ENCODE measurements at regions not wholly inside any gene's neighbourhood (a gene's known extent, or its start where the extent isn't known, plus 50 kb on each side); places are given as distances from the start of the nearest gene placed in this dataset.

DNA sequence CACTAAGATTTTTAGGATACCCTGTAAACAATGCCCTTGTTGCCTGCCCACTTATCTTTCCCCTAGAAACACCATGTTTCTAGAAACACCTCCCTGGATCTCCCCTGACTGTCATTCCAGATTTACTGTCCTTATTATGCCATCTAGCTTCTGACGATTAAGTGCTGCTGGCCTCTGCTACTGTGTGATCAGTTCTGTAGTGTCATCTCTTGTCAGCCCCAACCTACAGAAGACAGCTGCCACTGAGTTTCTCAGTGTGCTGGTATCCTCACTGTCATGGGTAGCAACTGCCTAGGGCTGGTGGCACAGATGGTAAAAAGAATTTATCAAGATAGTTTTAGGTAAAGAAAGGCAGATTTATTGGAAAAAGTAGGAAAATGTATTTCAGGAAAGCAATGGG lies 68.7 kb upstream of the WWC2 start:
- DNase-seq (ENCODE audit: low read depth): no peak
- no peak for TF ChIP-seq CTCF (IDR thresholded peaks at IDR 0.05; ENCODE audit: insufficient read depth, low read depth, low read length)
- Histone ChIP-seq H3K4me3 (ENCODE audit: low read depth, low read length) (no peak overlapping the region), H3K36me3 (ENCODE audit: control insufficient read depth, insufficient read depth, low read length) (no peaks in the 10 kb centered on the region), H3K27me3 (ENCODE audit: control insufficient read depth, insufficient read depth, low read length) (peaks cover 5% of the 10 kb centered on the region; the same call in 1 of the 2 replicates)
- CTCF ChIA-PET: interaction anchor here (0.6 to 0.8 kb wide), 2 partner anchors 17 to 280 kb away, joined by 3 read pairs; no protein-coding TSS in a partner anchor
- POLR2A ChIA-PET: no interaction called here

DNA sequence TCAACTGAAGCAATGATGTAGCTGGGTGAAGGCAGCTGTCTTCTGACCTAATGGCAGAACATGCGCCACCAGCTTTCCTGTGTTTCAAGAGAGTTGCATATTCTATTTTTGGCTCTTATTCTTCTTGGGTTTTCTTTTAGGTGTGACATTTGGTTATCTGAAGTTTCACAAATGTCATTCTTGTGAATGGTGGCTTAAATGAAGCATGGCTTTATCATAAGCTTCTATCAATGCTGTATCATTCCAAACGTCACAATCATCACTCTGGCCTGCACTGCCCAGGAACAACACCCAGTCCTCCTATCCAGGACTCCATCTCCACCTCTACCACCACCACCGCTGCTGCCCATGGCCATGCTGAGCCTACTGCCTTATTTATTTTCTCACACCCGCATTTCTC lies 69.7 kb upstream of the WWC2 start:
- Histone ChIP-seq H3K36me3 (ENCODE audit: control insufficient read depth, insufficient read depth, low read length) (no peaks in the 10 kb centered on the region), H3K4me3 (ENCODE audit: low read depth, low read length) (no peak overlapping the region), H3K27me3 (ENCODE audit: control insufficient read depth, insufficient read depth, low read length) (peaks cover 7% of the 10 kb centered on the region)
- TF ChIP-seq CTCF (IDR thresholded peaks at IDR 0.05; ENCODE audit: insufficient read depth, low read depth, low read length): no peak
- ChIA-PET CTCF (no interaction called here), POLR2A (no interaction called here)
- no peak for DNase-seq (ENCODE audit: low read depth)

DNA sequence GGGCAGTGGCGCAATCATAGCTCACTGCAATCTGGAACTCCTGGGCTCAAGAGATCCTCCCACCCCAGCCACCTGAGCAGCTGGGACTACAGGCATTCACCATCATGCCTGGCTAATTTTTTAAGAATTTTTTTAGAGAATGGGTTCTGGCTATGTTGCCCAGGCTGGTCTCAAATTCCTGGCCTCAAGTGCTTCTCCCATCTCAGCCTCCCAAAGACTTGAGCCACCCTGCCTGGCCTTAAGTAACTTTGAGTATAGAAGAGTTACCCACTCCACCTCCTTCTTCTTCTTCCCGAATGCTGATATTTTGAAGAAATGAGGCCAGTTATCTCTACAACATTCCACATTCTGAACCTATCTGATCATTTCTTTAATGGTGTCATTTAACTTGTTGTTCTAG lies 72.4 kb upstream of the WWC2 start:
- no peak for DNase-seq (ENCODE audit: low read depth)
- POLR2A ChIA-PET: no interaction called here
- H3K4me3 ChIP-seq (ENCODE audit: low read depth, low read length): no peak overlapping the region
- peaks cover 4% of the 10 kb centered on the region for H3K27me3 ChIP-seq (ENCODE audit: control insufficient read depth, insufficient read depth, low read length)
- H3K36me3 ChIP-seq (ENCODE audit: control insufficient read depth, insufficient read depth, low read length): no peaks in the 10 kb centered on the region
- TF ChIP-seq CTCF (IDR thresholded peaks at IDR 0.05; ENCODE audit: insufficient read depth, low read depth, low read length): no peak
- CTCF ChIA-PET: interaction anchor here (1.4 kb wide), 1 partner anchor 11 kb away, joined by 3 read pairs; no protein-coding TSS in a partner anchor

DNA sequence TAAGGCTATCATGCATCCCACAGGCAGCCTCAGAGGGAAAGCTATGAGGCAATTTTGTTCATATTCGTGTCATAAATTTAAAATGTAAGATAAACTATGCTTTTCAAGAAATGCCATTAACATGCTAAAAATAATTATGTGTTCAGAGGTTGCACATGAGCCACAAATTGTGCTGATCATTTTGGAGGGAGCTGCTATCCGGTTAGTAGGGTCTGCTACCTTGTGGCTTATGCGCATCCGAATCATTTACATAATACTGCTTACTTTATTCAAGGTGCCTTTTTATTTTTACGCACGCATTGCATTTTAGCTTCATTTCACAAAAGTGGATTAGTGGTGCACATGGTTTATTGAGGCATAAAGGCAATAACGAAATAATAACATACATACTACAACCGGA lies 76.4 kb upstream of the WWC2 start:
- H3K27me3 ChIP-seq (ENCODE audit: control insufficient read depth, insufficient read depth, low read length): peaks cover 2% of the 10 kb centered on the region; the same call in 1 of the 2 replicates
- DNase-seq (ENCODE audit: low read depth): no peak
- ChIA-PET POLR2A (no interaction called here), CTCF (interaction anchor here (0.8 kb wide), 1 partner anchor 11 kb away, joined by 3 read pairs; no protein-coding TSS in a partner anchor)
- no peaks in the 10 kb centered on the region for H3K36me3 ChIP-seq (ENCODE audit: control insufficient read depth, insufficient read depth, low read length)
- TF ChIP-seq CTCF (IDR thresholded peaks at IDR 0.05; ENCODE audit: insufficient read depth, low read depth, low read length): no peak
- H3K4me3 ChIP-seq (ENCODE audit: low read depth, low read length): no peak overlapping the region

DNA sequence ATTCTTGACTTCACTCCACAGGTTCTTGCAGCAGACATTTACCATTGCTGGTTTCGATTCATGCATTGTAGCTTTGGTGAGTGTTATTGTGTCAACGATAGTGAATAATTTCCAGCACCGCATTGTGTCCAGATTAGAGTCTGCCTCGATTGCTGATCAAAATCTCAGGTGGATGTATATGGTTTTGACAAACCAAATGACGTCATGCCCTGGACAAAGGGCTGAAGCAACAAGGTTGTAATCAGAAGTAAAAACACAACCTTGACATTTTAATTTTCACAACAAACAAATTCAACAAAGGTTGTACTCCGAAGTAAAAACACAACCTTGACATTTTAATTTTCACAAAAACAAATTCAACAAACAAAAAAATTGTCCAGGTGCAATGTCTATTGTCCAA lies 81.1 kb upstream of the WWC2 start:
- Histone ChIP-seq H3K4me3 (ENCODE audit: low read depth, low read length) (no peak overlapping the region), H3K27me3 (ENCODE audit: control insufficient read depth, insufficient read depth, low read length) (peaks cover 4% of the 10 kb centered on the region), H3K36me3 (ENCODE audit: control insufficient read depth, insufficient read depth, low read length) (no peaks in the 10 kb centered on the region)
- DNase-seq (ENCODE audit: low read depth): no peak
- ChIA-PET POLR2A (no interaction called here), CTCF (no interaction called here)
- TF ChIP-seq CTCF (IDR thresholded peaks at IDR 0.05; ENCODE audit: insufficient read depth, low read depth, low read length): no peak
